M059J (cell line): ENCODE measurements at regions not wholly inside any gene's neighbourhood (a gene's known extent, or its start where the extent isn't known, plus 50 kb on each side); places are given as distances from the start of the nearest gene placed in this dataset.
"Not testable (repeated sequence)": the region's sequence is repeated elsewhere in the genome, so short reads cannot be mapped to it uniquely, and the experiment has no call there.

Experiments used
- DNase-seq: peaks from one replicate; pipeline ENCODE4 v3.0.0-alpha.2; 2012; ENCODE audit warnings: low read depth

DNA sequence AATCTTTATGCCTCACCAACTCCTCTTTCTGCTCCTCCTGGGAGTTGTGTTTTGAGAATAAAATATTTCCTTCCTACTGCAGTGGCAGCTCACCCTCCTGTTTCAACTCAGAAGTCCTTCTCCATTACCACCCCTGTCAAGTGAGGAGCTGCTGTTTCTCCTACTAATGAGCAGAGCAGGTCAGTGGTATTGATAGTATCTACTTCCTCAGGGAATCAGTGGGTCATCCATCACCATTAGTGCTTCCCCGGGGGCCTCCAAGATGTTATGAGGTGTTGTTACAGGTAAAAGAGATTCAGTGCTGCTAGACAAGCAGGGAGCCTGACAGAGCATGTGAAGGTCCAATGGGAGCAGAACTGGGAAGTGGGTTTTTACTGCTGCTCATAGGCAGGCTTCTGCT is 795.2 kb downstream of the REEP3 start:
- DNase-seq: no peak

DNA sequence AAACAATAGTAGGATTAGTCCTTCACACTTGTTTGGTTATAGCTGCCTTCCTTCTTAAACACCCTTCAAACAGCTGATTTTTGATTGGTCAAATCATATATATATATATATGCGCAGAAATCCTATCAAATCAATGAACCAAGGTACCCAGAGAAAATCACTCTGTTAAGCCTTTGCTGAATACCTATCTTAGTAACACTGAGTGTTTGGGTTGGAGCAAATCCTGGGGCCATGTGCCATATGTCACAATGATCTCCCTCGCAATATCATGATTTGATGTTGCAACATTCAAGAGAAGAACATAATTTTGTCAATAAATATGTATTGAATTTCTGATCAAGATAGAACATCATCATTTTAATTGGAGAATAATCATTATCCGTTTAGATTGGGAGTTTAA is 795.6 kb downstream of the REEP3 start:
- no peak for DNase-seq

DNA sequence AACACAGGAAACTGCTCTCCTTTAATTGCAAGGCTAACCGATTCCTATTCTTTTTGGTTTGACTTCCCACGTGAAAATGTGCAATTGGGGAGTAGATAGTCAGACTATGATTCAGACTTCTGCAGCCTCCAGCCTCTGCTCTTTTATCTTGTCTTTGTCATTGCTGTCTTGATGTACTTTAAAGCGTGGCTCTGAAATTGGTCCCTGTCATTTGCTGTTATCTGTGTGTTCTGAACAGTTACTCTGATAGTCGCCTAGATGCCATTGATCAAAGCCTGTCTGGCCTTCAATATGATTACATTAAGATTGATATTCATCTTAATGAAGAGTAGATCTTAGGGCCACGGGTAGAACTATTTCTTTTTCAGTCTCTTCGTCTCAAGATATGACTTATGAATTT is 799.2 kb downstream of the REEP3 start:
- no peak for DNase-seq

DNA sequence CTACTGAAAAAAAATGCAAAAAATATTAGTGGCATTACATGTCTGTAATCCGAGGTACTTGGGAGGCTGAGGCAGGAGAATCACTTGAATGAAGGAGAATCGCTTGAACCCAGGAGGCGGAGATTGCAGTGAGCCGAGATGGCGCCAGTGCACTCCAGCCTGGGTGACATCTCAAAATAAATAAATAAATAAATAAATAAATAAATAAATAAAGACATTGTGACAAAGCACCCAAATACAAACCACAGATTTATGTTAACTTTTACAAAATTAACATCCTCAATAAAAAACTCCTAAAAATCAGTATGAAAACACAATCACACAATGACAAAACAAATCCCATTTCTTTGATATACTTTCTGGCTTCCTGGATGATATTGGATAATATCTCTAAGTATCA is 808.3 kb downstream of the REEP3 start:
- DNase-seq: no peak

DNA sequence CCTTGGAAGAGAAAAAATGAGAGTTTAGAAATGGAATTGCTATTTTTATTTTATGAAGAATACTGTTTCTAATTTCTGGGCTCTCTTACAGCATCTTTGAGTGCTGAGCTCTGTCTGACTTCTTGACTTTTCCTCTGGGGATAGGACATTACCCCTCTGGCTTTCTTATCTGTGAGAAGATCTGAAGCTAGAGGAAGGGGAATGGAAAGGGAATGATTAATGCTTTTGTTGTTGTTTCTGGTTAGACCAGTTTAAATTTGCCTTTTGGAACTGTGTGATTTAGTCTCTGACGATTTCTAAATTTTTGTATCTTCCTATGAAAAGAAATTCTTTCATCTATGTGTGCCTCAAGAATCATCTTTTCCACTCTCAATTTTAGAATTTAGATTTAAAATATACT is 811.4 kb downstream of the REEP3 start:
- no peak for DNase-seq

DNA sequence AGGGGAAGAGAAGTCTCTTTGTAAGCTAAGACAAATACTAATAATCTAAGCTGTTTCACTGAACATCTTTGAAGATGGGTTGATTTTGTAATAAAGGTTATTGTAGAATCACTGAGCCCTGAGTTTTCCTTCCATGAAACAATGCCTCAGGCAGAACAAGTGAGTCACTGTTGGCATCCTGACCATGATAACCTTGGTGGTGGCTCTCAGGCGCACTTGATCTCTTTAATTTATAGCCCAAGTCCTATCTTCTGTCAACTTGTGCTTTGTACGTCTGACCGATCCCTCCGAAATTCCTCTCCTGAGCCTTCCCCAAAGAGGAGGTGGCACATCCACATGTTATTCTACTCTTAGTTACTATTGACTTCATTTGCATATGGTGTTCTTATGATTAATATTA is 812.9 kb downstream of the REEP3 start:
- DNase-seq: peak; percentile 5

DNA sequence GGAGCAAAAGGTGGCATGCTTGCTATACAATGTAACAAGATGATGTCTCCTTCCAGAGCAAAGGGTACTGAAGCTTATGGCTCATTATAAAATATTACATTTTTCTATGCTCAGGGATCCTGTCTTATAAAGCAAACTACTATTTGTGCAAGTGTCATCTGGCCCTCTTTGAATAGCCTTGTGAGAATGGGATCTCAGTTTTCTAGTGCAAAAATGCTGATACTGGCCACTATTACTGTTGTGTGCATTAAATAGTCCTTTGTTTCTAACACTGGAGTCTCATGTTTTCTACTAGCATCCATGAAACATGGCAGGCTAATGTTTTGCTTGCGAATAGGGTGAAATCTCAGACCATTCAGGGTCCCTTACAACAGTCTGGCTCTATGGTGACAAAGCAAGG is 823.0 kb downstream of the REEP3 start:
- no peak for DNase-seq

DNA sequence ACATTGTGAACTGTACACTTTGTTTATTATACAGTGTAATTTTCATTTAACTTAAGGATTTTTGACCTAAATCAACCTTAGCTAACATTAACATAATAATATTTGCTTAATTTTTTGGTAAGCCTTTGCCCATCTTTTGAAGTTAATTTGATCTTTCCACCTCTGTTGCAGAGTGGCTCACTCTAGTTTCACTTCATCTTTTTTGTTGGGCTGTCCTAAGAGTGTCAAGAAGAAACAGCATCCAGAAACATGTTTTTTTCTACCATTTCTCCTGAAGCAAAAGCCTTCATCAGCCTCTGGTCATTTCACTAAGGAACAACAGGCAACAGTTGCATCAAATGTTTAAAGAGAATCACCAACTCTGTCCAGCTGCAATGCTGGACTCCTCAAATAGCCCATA is 824.7 kb downstream of the REEP3 start:
- no peak for DNase-seq

DNA sequence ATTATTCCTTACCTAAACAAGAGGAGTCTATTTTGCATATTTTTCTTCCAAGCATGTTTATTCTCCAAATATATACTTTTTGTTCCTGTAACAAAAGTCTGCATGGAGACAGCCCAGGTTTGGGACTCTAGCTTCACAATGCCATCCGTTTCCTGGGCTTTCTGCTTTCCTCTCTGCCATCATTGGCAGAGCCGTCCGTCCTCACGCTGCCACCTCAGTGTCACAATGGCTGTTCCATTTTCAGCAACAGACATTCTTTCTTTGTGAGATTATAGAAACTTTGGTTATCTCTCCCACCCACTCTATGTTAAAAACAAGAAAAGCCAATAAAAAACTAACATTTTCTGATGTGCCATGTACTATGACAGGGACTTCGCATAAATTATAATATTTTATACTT is 825.2 kb downstream of the REEP3 start:
- no peak for DNase-seq

DNA sequence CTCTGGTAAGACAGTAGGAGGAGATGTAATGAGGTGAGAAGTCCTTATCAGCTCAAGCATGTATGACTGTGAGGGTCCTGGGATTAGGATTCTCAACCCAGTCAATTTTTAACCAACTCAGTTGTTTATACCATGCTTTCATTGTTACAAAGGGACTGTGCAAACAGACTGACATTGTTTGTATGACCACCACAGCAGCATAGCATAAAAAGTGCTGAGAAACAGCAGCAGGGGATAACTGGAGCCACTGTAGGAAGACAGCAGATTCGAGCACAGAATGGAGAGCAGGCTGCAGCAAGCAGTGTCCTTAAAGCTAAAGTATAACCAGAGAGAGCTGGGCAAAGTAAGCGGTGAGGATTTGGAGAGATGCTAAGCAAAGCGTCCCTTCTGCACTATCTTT is 829.5 kb downstream of the REEP3 start:
- no peak for DNase-seq

DNA sequence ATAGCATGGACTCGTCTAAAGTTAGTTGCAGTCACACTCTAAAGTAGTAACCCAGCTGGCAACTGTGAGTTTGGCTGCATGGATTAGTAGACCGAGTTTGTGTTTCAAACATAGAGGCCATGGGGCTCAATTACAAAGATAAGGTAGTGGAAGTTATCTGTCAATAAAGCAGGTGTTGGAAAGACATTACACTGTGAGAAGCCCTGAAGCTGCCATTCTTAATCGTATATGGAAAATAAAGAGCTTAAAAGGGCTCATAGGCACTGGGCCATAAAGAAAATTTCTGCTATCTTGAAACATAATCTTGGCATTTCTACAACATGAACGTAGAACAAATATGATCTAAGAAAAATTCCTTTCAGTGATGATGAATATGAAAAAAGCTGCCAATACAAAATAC is 837.7 kb downstream of the REEP3 start:
- no peak for DNase-seq

DNA sequence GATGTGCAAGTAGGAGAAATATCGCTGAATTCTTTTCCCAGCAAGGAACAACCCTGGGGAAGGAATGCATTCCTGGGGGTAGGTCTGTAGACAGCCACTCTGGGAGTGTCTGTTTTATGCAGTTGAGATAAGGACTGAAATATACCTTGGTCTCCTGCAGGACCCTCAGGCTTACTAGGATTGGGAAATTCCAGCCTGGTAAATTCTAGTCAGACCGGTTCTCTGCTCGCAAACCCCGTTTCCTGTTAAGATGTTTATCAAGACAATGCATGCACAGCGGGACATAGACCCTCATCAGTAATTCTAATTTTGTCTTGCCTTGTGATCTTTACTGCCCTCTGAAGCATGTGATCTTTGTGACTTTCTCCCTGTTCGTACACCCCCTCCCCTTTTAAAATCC is 839.0 kb downstream of the REEP3 start:
- DNase-seq: not testable (repeated sequence)

DNA sequence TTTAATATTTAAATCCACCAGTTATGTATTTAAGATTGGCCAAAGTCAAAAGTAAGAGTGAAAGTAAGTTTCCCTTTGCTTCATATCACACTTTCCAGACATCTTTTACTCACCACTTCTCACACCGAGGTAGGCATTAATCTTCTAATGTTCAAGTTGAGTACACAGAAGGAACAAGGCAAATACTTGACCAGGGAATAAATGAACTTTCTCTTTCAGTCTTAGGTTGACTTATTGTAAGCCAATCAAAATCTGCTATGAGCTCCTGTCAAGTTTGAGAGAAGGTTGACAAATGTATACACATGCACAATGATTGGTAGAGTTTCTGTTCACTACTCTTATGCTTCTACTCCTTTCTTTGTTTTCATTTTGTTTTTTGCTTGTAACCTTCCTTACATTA is 842.5 kb downstream of the REEP3 start:
- DNase-seq: no peak

DNA sequence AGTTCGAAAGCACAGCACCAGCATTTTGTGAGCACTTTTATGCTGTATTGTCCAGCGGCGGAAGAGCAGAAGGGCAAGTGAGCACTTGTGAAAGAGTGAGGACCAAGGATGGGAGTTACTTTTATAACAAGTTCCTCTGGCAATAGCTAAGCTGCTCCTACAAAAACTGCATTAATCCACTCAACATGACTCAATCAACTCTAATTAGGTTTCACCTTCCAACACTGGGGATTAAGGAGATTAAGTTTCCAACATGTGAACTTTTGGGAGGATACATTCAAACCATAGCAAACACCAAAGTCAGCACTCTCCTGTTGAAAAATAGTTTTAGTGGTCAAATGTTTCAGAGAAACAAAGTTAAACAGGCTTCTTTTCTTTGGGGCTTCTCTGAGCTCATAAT is 844.5 kb downstream of the REEP3 start:
- DNase-seq: no peak

DNA sequence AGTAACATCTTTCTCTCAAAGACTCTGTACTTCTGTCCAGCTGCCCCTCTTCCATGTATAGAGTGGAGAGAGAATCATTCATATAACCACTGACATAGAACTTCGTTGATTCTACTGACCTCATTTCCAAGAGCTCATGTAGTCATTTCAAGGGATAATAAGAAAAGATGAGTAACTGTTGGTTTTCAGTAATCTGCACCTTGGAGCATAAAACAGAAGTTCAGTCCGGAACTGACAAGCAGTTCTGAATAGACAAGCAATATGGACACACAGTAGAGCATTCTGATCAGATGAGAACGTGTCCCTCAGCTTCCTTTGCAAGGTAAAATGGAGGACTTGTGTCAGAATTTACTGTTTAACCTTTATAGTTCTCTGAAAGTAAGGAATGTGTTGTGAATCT is 847.1 kb downstream of the REEP3 start:
- no peak for DNase-seq

DNA sequence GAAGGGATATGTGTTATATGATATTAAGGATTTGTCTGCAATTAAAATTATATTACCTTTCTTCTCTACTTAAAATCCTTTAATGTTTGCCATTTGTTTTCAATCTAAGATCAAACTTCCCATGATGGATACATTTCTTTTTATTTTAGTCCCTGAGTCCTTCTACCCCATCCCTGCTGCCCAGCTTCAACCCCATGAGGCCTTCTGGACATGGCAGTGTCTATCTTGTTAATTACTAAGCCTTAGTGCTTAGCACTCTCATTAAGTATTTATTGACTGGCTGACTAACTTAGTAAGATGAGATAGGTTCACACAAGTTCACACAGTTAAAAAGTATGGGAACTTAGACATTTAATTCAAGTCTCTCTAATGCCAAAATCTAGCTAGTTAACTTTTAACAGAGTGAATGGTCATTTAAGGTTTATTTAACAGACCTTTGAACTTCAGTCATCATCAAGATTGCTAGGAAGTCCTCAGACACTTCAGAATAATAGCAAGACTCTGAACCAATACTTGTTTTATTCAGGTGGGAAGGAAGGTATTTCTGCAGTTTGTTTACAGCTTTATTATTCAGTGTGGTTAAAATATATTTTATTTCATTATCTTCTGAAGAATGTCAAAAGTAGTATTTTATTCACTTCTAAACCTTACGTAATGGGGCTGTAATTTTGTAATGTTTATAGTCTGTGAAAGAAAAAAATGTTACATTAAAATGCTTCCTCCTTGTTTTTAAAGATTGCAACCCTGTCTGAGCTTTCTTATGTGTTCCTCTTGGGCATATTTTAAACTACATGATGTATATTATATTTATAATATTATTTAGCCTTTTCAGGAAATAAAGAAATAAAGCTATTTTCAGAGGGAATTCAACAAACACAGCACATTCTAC is 848.9 kb downstream of the REEP3 start:
- no peak for DNase-seq

DNA sequence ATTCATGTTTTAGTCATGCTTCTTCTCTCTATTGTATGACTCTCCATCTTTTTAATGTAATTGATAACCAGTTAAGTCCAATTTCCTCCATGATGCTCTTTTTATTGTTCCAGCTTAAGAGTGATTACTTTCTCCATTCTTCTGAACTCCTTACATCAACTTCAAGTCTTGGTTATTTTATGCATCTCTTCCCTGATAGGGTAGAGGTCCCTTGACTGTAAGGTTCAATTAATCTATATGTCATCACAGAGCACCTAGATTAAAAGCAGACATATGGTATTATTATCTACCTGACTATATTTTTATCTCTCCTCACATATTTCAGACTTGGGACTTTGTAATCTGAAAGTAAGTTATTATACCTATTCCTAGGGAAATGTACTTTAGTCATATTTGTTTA is 853.1 kb downstream of the REEP3 start:
- no peak for DNase-seq

DNA sequence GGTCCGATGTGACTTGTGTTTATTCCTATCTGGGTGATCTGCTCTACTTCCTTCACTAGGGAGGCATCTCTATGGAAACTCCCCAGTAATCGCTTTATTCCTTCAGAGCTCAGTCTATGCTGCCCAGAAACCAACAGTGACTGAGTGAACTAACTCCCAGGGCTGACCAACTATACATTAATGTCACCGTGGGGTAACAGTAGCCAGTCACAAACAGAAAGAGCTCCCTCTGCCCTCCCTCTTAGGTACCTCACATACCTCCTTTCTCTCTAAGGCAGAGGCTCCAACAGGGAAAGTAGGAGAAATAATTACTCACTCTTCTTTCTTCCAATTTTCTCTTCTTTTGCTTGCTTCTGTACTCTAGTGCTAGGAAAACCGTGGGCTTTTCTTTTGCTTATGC is 855.0 kb downstream of the REEP3 start:
- no peak for DNase-seq

DNA sequence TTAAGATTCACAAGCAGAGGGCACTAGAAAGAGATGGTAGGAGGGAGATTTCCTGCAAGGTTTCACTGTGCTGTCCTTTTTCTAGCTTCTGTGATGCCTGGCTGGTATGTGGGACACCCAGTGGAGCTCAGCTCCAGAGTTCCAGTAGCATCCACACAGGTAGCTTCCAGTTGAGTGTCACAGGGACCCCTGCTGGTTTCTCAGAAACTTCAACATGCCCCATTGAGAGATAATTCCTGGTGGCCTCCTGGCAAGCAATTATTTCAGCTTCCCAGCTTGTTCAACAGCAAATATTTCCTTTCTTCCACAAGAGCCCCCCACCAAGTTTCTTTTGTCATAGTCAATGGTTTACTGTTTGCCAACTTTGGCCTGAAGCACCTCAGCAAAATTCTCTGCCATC is 858.7 kb downstream of the REEP3 start:
- no peak for DNase-seq

DNA sequence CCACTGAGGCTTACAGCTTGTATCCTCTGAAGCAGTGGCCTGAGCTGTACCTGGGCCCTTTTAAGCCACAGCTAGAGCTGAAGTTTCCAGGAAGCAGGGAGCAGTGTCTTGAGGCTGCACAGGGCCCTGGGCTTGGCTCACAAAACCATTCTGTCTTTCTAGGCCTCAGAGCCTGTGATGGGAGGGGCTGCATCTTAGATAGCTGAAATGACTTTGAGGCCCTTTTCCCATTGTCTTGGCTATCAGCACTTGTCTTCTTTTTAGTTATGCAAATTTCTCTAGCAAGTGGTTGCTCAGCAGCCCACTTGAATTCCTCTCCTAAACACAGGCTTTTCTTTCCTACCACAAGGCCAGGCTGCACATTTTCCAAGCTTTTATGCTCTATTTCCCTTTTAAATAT is 864.2 kb downstream of the REEP3 start:
- DNase-seq: no peak

DNA sequence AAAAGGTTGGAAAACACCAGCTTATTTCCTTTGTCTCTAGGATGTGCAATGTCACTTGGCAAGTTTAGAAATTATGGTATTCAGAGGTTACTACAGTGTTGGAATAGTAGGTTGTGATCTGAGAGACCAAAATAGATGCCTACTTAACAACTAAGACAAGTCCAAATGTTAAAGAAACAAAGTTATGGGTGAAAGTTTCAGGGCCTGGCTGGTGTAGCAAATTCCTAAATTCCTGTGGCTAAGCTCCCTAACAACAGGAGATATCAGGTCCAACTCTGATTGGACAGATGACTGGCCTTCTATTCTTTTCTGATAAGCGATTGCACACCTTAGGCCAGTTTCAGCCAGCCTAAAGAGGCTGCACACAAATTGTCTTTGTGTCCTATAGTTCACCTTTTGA is 873.5 kb downstream of the REEP3 start:
- no peak for DNase-seq

DNA sequence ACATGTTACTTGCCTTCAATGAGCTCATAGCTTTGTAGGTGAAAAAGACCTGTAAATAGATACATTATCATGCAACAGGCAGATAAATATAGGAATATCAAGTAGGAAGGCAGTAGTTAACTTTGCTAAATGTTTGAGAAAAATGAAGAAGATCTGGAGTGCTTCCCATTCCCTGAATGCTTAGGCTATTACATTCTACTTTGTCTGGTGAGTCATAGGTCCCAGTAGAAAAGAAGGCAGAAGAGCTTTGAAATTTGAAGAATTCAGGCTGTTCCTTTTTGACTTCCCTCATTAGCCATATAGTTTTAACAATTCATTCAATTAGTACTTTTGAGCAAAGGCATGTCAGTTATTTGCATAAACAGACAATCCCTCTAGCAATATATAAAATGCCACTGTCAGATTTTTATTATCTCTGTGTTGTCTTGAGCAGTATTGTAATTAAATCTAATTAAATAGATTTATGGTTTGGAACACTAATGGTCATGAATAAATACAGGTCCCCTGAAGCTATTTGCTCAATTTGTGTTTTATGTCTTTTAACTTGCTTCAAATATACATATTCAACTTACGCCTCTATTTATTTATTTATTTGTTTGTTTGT is 875.0 kb downstream of the REEP3 start:
- DNase-seq: peak; percentile 0

DNA sequence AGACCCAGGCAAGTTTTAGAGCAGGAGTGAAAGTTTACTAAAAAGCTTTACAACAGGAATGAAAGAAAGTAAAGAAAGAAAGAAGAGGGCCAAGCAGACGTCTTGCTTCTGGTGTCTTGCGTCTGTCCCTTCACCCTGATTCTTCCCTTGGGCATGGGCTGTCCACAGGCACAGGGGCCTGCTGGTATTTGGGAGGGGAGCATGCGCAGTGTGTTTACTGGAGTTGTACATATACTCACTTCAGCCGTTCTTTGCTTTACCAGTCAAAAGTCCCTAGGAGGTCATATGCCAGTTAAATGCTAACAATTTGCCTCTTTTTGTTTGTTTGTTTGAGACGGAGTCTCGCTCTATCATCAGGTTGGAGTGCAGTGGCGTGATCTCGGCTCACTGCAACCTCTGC is 875.9 kb downstream of the REEP3 start:
- no peak for DNase-seq
